ENCODE measurements at regions not wholly inside any gene's neighbourhood (a gene's known extent, or its start where the extent isn't known, plus 50 kb on each side); places are given as distances from the start of the nearest gene placed in this dataset.

DNA sequence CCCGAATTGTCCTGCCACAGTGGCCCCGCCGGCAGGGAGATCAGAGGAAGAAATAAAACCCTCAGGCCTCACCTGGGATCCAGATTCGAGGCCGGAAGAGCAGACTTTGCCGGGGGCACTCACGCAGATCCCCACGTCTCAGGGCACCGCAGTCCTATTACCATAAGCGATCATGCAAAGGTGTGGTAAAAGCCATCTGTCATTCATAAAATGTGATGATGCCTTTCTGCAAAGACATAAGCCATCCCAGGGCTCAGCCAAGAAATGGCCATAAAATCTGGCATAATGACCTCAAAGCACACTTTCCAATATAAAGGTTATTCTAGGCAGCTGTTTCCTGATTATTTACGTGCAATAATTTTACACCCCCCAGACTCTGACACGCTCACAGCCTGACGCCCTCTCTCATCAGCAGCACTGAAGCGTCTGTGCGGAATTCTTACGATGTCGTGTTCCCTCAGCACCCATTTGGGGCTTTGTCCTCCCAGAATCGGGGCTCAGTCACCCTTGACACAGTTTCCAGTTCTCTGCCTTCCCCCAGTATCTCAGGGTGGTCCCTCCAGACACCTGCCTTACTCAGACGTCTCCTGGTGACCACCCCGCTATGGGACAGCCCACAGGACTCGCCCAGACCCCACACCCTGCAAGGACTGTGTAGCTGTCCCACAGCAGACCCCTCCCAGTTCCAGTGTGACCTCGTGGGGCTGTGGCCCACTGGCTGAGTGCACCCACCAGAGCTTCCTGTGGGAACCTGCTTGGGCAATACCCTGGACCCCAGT is 74.3 kb upstream of the FAM20C start:
- intact Hi-C loops (cut with DNase I), result no loop called here
- H3K4me1 ChIP-seq, result peaks cover 16% of the 10 kb centered on the region
- peak overlapping the region; percentile 70 for H3K27ac ChIP-seq
- H3K36me3 ChIP-seq, result no peaks in the 10 kb centered on the region
- no peak for ATAC-seq
- no peak for DNase-seq
- no peaks in the 10 kb centered on the region for H3K9me3 ChIP-seq
- H3K4me3 ChIP-seq, result no peak overlapping the region
- no peaks in the 10 kb centered on the region for H3K27me3 ChIP-seq
- TF ChIP-seq, protein P1, sequence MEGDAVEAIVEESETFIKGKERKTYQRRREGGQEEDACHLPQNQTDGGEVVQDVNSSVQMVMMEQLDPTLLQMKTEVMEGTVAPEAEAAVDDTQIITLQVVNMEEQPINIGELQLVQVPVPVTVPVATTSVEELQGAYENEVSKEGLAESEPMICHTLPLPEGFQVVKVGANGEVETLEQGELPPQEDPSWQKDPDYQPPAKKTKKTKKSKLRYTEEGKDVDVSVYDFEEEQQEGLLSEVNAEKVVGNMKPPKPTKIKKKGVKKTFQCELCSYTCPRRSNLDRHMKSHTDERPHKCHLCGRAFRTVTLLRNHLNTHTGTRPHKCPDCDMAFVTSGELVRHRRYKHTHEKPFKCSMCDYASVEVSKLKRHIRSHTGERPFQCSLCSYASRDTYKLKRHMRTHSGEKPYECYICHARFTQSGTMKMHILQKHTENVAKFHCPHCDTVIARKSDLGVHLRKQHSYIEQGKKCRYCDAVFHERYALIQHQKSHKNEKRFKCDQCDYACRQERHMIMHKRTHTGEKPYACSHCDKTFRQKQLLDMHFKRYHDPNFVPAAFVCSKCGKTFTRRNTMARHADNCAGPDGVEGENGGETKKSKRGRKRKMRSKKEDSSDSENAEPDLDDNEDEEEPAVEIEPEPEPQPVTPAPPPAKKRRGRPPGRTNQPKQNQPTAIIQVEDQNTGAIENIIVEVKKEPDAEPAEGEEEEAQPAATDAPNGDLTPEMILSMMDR (IDR thresholded peaks at IDR 0.05), result no peak

DNA sequence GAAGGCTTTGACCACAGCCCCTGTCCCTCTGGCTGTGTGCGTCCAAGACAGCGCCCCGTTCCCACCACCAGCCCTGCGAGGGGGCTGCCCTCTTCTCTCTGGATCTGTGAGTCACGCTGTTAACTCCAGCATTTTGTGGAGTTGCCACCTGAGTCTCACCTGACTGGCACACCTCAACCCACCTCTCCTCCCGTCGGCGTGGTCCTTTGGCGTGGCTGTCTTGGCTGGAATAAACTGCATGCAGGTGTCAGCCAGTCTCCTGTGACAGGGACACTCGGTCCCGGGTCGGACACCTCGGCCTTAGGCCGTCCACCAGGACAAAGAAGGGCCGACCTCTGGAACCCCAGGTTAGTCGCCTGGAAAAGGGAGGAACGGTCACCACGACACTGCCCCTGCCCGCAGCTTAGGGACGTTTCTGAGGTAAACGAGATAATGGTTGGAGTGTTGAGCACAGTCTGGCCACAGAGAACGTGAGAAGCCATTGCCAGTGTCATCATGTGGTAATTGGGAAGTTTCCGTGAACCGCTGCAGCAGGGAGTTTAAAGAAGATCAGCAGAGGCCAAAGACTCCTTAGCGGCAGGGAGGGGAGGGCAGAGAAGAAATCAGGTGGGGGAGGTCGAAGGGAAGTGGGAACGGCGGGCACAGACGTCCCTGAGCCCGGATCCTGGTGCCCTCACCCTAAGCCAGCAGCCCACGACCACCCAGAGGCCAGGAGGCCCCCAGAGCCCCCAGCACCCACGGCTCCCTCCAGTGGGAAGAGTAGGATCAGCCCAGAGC is 73.6 kb upstream of the FAM20C start:
- DNase-seq, result no peak

DNA sequence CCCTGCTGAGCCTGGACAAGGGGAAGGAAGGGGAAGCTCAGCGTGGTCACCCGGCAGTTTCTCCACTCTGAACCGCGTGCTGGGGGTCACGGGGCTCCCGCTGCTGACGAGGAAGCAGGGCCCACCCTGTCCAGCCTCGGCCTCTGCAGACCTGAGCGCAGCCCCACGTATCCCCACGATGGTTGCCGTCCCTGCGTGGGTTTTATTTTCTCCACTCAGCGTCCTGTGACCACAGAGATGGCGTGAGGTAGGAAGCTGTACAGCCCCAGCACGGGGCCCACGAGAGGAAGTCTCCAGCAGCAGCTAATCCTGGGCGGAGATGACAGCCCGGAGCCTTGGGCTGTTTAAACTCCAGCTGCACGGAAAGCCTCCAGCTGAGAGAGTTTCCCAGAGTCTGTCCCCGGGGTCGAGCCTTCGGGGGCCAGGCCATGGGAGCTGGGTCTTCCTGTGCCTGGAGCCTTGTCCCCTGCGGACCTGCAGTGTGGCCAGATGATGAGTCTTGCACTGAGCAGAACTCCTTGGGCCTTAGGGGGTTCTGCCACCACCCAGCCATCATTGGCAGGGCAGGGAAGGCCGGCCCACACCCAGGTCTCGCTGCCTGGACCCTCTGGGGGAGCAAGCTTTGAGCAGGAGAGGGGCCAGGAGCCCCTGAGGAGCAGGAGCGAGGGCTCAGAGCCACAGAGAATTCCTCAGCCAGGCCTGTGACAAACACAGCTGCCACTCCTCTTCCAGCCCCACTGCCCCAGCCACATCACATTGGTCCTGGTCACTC is 72.8 kb upstream of the FAM20C start:
- DNase-seq (peak; percentile 90), ATAC-seq (peak; percentile 78)
- H3K27me3 ChIP-seq, result no peaks in the 10 kb centered on the region
- TF ChIP-seq, protein P1 (IDR thresholded peaks at IDR 0.05), result peak; percentile 1
- no peak overlapping the region for H3K4me3 ChIP-seq
- intact Hi-C loops (cut with DNase I), result no loop called here
- peaks cover 16% of the 10 kb centered on the region for H3K4me1 ChIP-seq
- no peaks in the 10 kb centered on the region for H3K36me3 ChIP-seq
- H3K27ac ChIP-seq, result peak overlapping the region; percentile 70
- H3K9me3 ChIP-seq, result no peaks in the 10 kb centered on the region

More for the DNA sequence above, 73.6 kb upstream of the FAM20C start:
- Histone ChIP-seq H3K27ac (peak overlapping the region; percentile 70), H3K9me3 (no peaks in the 10 kb centered on the region), H3K27me3 (no peaks in the 10 kb centered on the region), H3K36me3 (no peaks in the 10 kb centered on the region), H3K4me1 (peaks cover 16% of the 10 kb centered on the region), H3K4me3 (no peak overlapping the region)
- ATAC-seq, result peak; percentile 7
- intact Hi-C loops (cut with DNase I), result no loop called here
- TF ChIP-seq, protein P1 (IDR thresholded peaks at IDR 0.05), result peak; percentile 7

DNA sequence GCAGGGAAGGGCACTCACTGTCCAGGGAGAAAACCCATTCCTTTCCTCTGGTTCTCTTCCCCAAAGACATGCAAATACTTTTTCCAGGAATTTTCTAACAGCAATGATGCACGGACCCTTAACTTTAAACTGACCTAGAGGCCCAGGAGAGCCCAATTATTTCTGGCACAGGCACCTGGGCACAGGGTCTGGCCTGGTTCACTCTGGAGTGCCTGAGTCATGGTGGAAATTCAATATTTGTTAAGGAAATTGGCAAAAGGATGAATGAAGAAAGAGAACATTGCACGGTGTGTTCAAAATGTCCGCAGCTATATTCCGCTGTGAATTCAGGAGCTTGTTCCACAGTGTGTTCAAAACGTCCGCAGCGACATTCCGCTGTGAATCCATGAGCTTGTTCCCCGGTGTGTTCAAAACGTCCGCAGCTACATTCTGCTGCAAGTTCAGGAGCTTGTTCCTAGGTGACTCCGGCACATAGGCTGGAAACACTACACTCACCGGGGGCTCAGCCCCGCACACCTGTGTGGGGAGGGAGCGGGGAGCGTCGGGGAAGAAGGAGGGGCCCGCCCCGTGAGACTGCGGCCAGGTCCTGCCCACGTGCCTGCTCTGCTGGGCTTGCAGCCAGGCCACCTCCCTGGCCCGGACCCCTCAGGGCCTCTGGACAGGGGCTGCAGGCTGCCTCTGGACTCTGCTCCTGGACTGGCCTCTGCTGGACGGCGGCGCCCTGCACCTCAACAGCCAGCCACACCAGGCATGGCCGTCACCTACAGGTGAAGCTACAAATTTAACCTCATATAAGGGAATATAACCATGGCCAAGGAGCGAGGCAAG is 72.0 kb upstream of the FAM20C start:
- peaks cover 16% of the 10 kb centered on the region for H3K4me1 ChIP-seq
- intact Hi-C loops (cut with DNase I), result no loop called here
- peak; percentile 80 for DNase-seq
- H3K27ac ChIP-seq, result peak overlapping the region; percentile 70
- no peaks in the 10 kb centered on the region for H3K9me3 ChIP-seq
- H3K36me3 ChIP-seq, result no peaks in the 10 kb centered on the region
- no peaks in the 10 kb centered on the region for H3K27me3 ChIP-seq
- TF ChIP-seq, protein P1 (IDR thresholded peaks at IDR 0.05), result no peak
- ATAC-seq, result peak; percentile 63
- no peak overlapping the region for H3K4me3 ChIP-seq
